H1 (cell line): ENCODE measurements at regions not wholly inside any gene's neighbourhood (a gene's known extent, or its start where the extent isn't known, plus 50 kb on each side); places are given as distances from the start of the nearest gene placed in this dataset.
"Not testable (repeated sequence)": the region's sequence is repeated elsewhere in the genome, so short reads cannot be mapped to it uniquely, and the experiment has no call there.

Source experiments
- CTCF ChIA-PET: fragments of 300-600 bp; sonication (Branson Sonifier 250); formaldehyde crosslinking; loops from one replicate; lab custom pipeline; 2021; ENCODE audit not compliant: partially characterized antibody; lab: Charles Lee
- POLR2A ChIA-PET: fragments of 300-600 bp; sonication (Branson Sonifier 250); formaldehyde crosslinking; loops from one replicate; lab custom pipeline; 2021; ENCODE audit warnings: inconsistent platforms; ENCODE audit not compliant: partially characterized antibody; lab: Charles Lee
- DNase-seq, 2 experiments: peaks; one replicate each; pipeline versions ENCODE4 v3.0.0 to v3.0.0-alpha.2; 2010 to 2022; ENCODE audit warnings: low spot score in 2 of 2, low read depth in 1 of 2, mixed read lengths in 1 of 2
- FAIRE-seq: peaks from 2 replicates; lab custom pipeline; 2011; peaks lifted over from hg19 to GRCh38; lab: Jason Lieb, UNC
- H2AFZ ChIP-seq: 2 replicates; pipeline ENCODE4 v1.8.1; 2012; ENCODE audit warnings: low read length, inconsistent platforms
- H2AK5ac ChIP-seq: 2 replicates; pipeline ENCODE4 v1.6.1; 2013; ENCODE audit warnings: low read depth, low read length
- H2BK120ac ChIP-seq: replicated peaks from 2 replicates; pipeline ENCODE3; 2013; ENCODE audit warnings: low read depth, low read length, inconsistent platforms
- H2BK12ac ChIP-seq: 2 replicates; pipeline ENCODE4 v1.6.1; 2013; ENCODE audit warnings: low read depth, low read length
- H2BK15ac ChIP-seq: 2 replicates; pipeline ENCODE4 v1.6.1; 2013; ENCODE audit warnings: low read length
- H2BK20ac ChIP-seq: 2 replicates; pipeline ENCODE4 v1.6.1; 2013; ENCODE audit warnings: low read length
- H2BK5ac ChIP-seq: 2 replicates; pipeline ENCODE4 v1.6.1; 2013; ENCODE audit warnings: low read depth, low read length
- H3K14ac ChIP-seq: 2 replicates; pipeline ENCODE4 v1.6.1; 2013; ENCODE audit warnings: inconsistent platforms; ENCODE audit not compliant: insufficient read length
- H3K18ac ChIP-seq: 2 replicates; pipeline ENCODE4 v1.6.1; 2013; ENCODE audit warnings: low read length; ENCODE audit errors: extremely low read depth
- H3K23ac ChIP-seq: 2 replicates; pipeline ENCODE4 v1.6.1; 2013; ENCODE audit warnings: inconsistent platforms; ENCODE audit not compliant: insufficient read length
- H3K23me2 ChIP-seq: 2 replicates; pipeline ENCODE4 v1.6.1; 2013; ENCODE audit warnings: low read depth, low read length
- H3K27ac ChIP-seq: 2 replicates; pipeline ENCODE4 v1.6.1; 2011; ENCODE audit warnings: low read depth, low read length, inconsistent platforms
- H3K27me3 ChIP-seq, 4 experiments: replicated peaks in 1 of 4; 1 replicate in 1 of 4; 2 replicates in 3 of 4; pipeline versions ENCODE4 v1.6.1 to v1.8.1; 2011 to 2013; ENCODE audit warnings: low read length in 3 of 4, mild to moderate bottlenecking in 3 of 4, inconsistent platforms in 2 of 4, mixed read lengths in 2 of 4, moderate library complexity in 1 of 4; ENCODE audit not compliant: control insufficient read depth in 3 of 4, insufficient read depth in 3 of 4; ENCODE audit errors: extremely low read depth in 1 of 4
- H3K36me3 ChIP-seq, 4 experiments: 2 replicates each; pipeline versions ENCODE4 v1.6.1 to v1.8.1; 2011 to 2013; ENCODE audit warnings: mild to moderate bottlenecking in 4 of 4, low read length in 3 of 4, moderate library complexity in 2 of 4, control low read depth in 1 of 4, inconsistent platforms in 1 of 4; ENCODE audit not compliant: insufficient read depth in 4 of 4, control insufficient read depth in 2 of 4
- H3K4ac ChIP-seq: replicated peaks from 2 replicates; pipeline ENCODE3; 2013; ENCODE audit warnings: low read length, low read depth, mixed read lengths, inconsistent platforms; ENCODE audit not compliant: insufficient read length
- H3K4me1 ChIP-seq, 4 experiments: replicated peaks in 1 of 4; 1 replicate in 1 of 4; 2 replicates in 3 of 4; pipeline versions ENCODE4 v1.6.1 to v1.8.1; 2011 to 2013; ENCODE audit warnings: low read length in 3 of 4, inconsistent platforms in 2 of 4, mixed read lengths in 1 of 4; ENCODE audit not compliant: insufficient read depth in 4 of 4, control insufficient read depth in 3 of 4
- H3K4me2 ChIP-seq, 2 experiments: 2 replicates each; pipeline versions ENCODE4 v1.6.1 to v1.8.1; 2011 to 2013; ENCODE audit warnings: low read depth in 2 of 2, low read length in 2 of 2, control low read depth in 1 of 2, inconsistent platforms in 1 of 2, mild to moderate bottlenecking in 1 of 2; ENCODE audit not compliant: insufficient read depth in 1 of 2
- H3K4me3 ChIP-seq, 4 experiments: fragments of 200-600, 300-600 bp in 1 of 4; sonication (generic), shearing (Covaris generic), sonication (Bioruptor Twin) in 1 of 4; 2 replicates each; pipeline versions ENCODE4 v1.5.1 to v1.8.1; 2011 to 2016; ENCODE audit warnings: low read length in 4 of 4, low read depth in 3 of 4, control low read depth in 2 of 4, inconsistent platforms in 2 of 4, mild to moderate bottlenecking in 2 of 4, mixed read lengths in 1 of 4, moderate library complexity in 1 of 4; ENCODE audit not compliant: insufficient read depth in 2 of 4; ENCODE audit errors: extremely low read depth in 1 of 4
- H3K56ac ChIP-seq: replicated peaks from 2 replicates; pipeline ENCODE3; 2013; ENCODE audit warnings: low read depth, mild to moderate bottlenecking, mixed read lengths, low read length, inconsistent platforms; ENCODE audit not compliant: insufficient read length
- H3K79me1 ChIP-seq: 2 replicates; pipeline ENCODE4 v1.6.1; 2013; ENCODE audit warnings: low read depth, low read length, control low read depth
- H3K79me2 ChIP-seq, 2 experiments: 2 replicates each; pipeline versions ENCODE4 v1.6.1 to v1.8.1; 2012 to 2013; ENCODE audit warnings: low read length in 2 of 2, mild to moderate bottlenecking in 2 of 2, inconsistent platforms in 1 of 2; ENCODE audit not compliant: insufficient read depth in 2 of 2, control insufficient read depth in 1 of 2
- H3K9ac ChIP-seq, 4 experiments: replicated peaks in 1 of 4; 1 replicate in 1 of 4; 2 replicates in 3 of 4; pipeline versions ENCODE4 v1.6.1 to v1.8.1; 2011 to 2013; ENCODE audit warnings: low read depth in 3 of 4, low read length in 3 of 4, control low read depth in 2 of 4, mild to moderate bottlenecking in 2 of 4, moderate library complexity in 2 of 4, inconsistent platforms in 1 of 4; ENCODE audit errors: extremely low read depth in 1 of 4
- H3K9me3 ChIP-seq, 2 experiments: 2 replicates each; pipeline versions ENCODE4 v1.6.1 to v1.8.1; 2012 to 2013; ENCODE audit warnings: mild to moderate bottlenecking in 2 of 2, moderate library complexity in 2 of 2, control low read depth in 1 of 2, inconsistent platforms in 1 of 2, low read depth in 1 of 2, low read length in 1 of 2, mixed read lengths in 1 of 2; ENCODE audit not compliant: insufficient read depth in 2 of 2
- H4K20me1 ChIP-seq, 2 experiments: replicated peaks in 1 of 2; 2 replicates each; pipeline versions ENCODE3 to v1.8.1; 2011 to 2013; ENCODE audit warnings: inconsistent platforms in 2 of 2, low read length in 2 of 2, mild to moderate bottlenecking in 1 of 2; ENCODE audit not compliant: insufficient read depth in 2 of 2, control insufficient read depth in 1 of 2
- H4K5ac ChIP-seq: 2 replicates; pipeline ENCODE4 v1.6.1; 2013; ENCODE audit warnings: low read length, low read depth, mixed read lengths, inconsistent platforms; ENCODE audit not compliant: insufficient read length
- H4K8ac ChIP-seq: 2 replicates; pipeline ENCODE4 v1.8.0; 2013; ENCODE audit warnings: mild to moderate bottlenecking, moderate library complexity, low read length, inconsistent platforms; ENCODE audit not compliant: insufficient read depth; ENCODE audit errors: extremely low read depth
- H4K91ac ChIP-seq: replicated peaks from 2 replicates; pipeline ENCODE3; 2013; ENCODE audit warnings: low read length, mixed read lengths, inconsistent platforms; ENCODE audit not compliant: insufficient read length
- WGBS, 2 experiments: shearing (Covaris generic) in 1 of 2; methylation state at CpG; one replicate each; pipeline versions ENCODE4 v1.1.6 to v1.1.7; 2013 to 2015; ENCODE audit warnings: low lambda C conversion rate in 2 of 2, mixed read lengths in 2 of 2, inconsistent platforms in 1 of 2, low coverage in 1 of 2, missing lambda C conversion rate in 1 of 2; ENCODE audit not compliant: insufficient replicate concordance in 2 of 2, insufficient coverage in 1 of 2, insufficient read length in 1 of 2; ENCODE audit errors: extremely low coverage in 1 of 2, missing lambda C conversion rate in 1 of 2; 5-methylcytosine and 5-hydroxymethylcytosine counted together

- H2BK12ac ChIP-seq, H3K9me3 ChIP-seq, DNase-seq, H3K27ac ChIP-seq, CTCF ChIA-PET, H3K4me1 ChIP-seq, H2BK15ac ChIP-seq, H3K23me2 ChIP-seq, H2BK20ac ChIP-seq, H4K20me1 ChIP-seq, H2BK5ac ChIP-seq, H3K9ac ChIP-seq, H3K79me1 ChIP-seq, H3K79me2 ChIP-seq, H4K8ac ChIP-seq, H2AFZ ChIP-seq, H4K5ac ChIP-seq, H3K4me2 ChIP-seq, H3K14ac ChIP-seq, H4K91ac ChIP-seq, H3K23ac ChIP-seq, H2AK5ac ChIP-seq, H3K18ac ChIP-seq, POLR2A ChIA-PET, H3K4ac ChIP-seq, H3K36me3 ChIP-seq, H2BK120ac ChIP-seq, H3K56ac ChIP-seq, H3K4me3 ChIP-seq: not testable (repeated sequence)
- 22% methylated on average over 3 of the region's 3 CpGs; no CpG with 5 or more reads in 1 of the 2 experiments for WGBS, 2 experiments
- H3K27me3 ChIP-seq: peaks cover 1 to 19% (median 14%) of the 10 kb centered on the region in 4 experiments
- peak; percentile 24 for FAIRE-seq
Measured at GRCh38 chr3:75582536-75582935, 81.6 kb upstream of the FRG2C start.

- H3K27ac ChIP-seq, H3K9me3 ChIP-seq, H2AK5ac ChIP-seq, H3K23ac ChIP-seq, POLR2A ChIA-PET, FAIRE-seq, H3K9ac ChIP-seq, H3K4me3 ChIP-seq, H4K8ac ChIP-seq, DNase-seq, H3K23me2 ChIP-seq, CTCF ChIA-PET, H3K18ac ChIP-seq, H2BK120ac ChIP-seq, H3K36me3 ChIP-seq, H3K79me2 ChIP-seq, H3K4me2 ChIP-seq, H3K4me1 ChIP-seq, H3K14ac ChIP-seq, H4K91ac ChIP-seq, H4K5ac ChIP-seq, H2BK20ac ChIP-seq, H2AFZ ChIP-seq, H2BK15ac ChIP-seq, H3K79me1 ChIP-seq, H3K4ac ChIP-seq, H4K20me1 ChIP-seq, H2BK12ac ChIP-seq, H3K56ac ChIP-seq: not testable (repeated sequence)
- Histone ChIP-seq H2BK5ac (0 out of 2 replicates have a peak overlapping the region, but pooled peaks have one; percentile 24), H3K27me3 (peaks cover 1 to 19% (median 14%) of the 10 kb centered on the region in 4 experiments)
- WGBS, 2 experiments: 79% methylated on average over 10 of the region's 10 CpGs; no CpG with 5 or more reads in 1 of the 2 experiments
Measured at GRCh38 chr3:75583116-75583515, 81.0 kb upstream of the FRG2C start.
